Kasumi-1 (cell line): ENCODE measurements at regions not wholly inside any gene's neighbourhood (a gene's known extent, or its start where the extent isn't known, plus 50 kb on each side); places are given as distances from the start of the nearest gene placed in this dataset.

Experiments used
- DNase-seq, 2 experiments: peaks; one replicate each; lab custom pipeline; 2025; lab: John Stamatoyannopoulos, UW

DNA sequence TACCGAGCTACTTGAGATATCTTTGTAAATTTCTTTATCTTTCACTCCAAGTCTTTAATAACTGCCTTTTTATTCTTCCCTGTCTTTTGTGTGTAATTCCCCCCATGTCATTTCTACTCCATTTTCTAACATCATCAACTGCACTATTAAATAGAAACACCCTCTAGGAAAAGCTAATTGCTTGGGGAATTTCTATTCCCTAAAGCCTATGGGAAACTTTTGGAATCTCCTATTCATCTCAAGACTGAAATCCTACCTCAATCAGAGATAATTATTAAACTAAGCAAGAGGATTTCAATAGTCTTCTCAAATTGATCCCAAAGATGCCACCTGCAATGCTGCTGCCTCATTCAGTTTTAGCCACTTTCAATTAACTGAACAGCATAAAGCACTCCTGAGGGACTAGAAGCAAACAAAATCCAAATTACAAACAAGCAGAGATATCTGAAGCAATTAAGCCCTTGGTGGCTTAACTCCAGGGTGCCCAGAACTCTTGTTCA is 598.7 kb downstream of the IGSF11 start:
- no peak for DNase-seq

DNA sequence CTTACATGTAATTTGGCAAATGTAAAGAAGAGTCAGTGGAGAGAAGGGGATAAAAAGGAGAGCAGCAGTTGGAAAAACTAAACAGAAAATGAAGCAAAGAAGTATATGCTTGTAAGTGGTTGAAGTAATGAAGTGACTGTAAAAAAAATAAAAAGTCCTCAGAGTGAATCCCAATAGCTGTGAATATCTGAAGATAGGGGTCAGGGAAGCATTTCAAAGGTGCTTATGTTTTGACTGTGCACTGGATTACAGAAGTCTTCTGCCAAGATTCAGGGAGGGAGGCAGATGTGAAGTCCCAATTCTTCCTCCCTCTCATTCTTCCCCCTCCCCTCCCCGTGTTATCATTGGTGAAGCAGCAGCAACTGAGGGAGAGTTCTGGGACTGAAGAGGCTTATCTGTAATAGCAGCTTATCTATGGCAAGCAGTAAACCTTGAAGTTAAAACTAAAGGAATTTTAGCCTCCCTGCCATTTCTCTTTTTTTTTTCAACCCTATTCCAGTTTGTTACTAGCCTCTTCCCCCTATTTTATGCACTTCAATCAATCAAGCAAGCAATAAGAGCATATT is 597.9 kb downstream of the IGSF11 start:
- no peak for DNase-seq

- no peak for DNase-seq
These were observed 589.6 kb downstream of the IGSF11 start for GRCh38 chr3:118445036-118445435.

DNA sequence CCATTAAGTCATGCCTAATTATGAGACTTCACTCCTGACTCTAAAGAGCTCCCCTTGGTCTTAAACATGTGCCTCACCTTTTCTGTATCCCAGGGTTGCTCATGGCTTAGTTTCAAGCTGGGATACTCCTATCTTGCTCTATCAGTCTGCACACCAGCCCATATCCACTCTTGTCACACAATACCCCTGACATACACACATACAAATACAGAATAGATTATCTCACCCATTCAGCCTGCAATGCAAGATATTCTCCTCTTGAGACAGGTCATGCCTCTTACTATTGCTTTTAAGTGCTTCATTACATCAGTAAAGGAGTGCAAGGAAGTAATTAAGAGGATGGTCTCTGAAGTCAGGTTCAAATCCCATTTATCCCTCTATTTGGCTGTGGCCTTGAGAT is 587.3 kb downstream of the IGSF11 start:
- no peak for DNase-seq

DNA sequence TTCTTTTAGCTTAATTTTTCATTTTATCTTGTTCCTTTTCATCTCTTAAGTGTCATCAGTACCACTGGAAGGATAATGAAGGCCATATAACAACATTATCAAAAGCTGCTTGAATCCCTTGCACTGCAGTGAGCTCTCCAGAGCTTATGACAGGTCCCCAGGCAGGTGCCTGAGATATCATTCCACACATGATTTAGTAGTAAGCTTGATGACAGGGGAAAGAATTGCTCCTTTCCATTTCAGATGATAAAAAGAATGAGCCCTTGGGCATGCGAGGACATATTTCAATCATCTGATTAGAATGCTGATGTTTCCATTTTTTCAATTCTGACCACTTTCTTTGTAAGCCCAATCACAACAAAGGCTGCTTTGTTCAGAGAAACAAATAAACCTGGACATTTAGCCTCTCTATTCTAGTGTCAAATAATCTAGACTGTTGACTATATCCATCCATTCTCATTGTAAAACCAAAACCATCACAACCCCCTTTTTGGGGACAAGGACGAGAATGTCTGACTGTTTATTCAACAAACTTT is 567.8 kb downstream of the IGSF11 start:
- no peak for DNase-seq

- no peak for DNase-seq
These were observed 565.8 kb downstream of the IGSF11 start for GRCh38 chr3:118468801-118469200.

DNA sequence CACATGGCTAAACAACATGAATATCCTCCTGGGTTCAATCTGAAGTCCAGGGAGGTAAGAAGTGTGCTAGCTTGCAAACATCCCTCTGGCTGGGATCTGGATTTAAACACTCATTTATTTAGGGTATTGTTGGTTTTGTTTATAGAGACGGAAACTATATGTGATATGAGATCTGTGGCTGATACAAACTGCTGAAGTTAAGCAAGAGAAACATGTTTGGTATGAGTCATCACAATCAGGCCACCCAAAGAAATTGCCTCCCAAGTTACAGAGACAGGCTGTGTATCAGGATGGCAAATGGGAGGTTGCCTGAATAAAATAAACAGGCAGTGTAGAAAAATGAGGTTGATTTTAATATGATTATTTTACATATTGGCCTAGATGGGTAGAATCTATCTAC is 562.1 kb downstream of the IGSF11 start:
- peak in 1 of 2 experiments; percentile 1 for DNase-seq

GRCh38 chr3:118473343-118473742 is 561.3 kb downstream of the IGSF11 start:
- DNase-seq, result no peak

- DNase-seq, result no peak
These were observed 557.6 kb downstream of the IGSF11 start for GRCh38 chr3:118476885-118477618.

- no peak for DNase-seq
These were observed 556.9 kb downstream of the IGSF11 start for GRCh38 chr3:118477768-118478167.

DNA sequence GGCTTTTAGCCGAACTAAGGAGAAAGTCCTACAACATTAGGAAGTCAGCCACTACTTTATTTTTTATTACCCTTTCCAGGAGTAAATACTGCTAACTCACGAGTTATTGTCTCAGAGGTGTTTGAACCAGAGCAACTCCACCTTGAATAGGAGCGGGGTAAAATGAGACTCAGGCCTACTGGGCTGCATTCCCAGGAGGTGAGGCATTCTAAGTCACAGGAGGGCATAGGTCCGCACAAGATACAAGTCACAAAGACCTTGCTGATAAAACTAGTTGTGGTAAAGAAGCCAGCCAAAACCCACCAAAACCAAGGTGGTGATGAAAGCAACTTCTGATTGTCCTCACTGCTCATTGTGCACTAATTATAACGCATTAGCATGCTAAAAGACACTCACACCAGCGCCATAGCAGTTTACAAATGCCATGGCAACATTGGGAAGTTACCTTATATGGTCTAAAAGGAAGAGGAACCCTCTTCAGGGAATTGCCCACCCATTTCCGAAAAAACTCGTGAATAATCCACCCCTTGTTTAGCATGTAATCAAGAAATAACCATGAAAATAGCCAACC is 555.9 kb downstream of the IGSF11 start:
- no peak for DNase-seq

- no peak for DNase-seq
These were observed 555.3 kb downstream of the IGSF11 start for GRCh38 chr3:118479376-118479775.

DNA sequence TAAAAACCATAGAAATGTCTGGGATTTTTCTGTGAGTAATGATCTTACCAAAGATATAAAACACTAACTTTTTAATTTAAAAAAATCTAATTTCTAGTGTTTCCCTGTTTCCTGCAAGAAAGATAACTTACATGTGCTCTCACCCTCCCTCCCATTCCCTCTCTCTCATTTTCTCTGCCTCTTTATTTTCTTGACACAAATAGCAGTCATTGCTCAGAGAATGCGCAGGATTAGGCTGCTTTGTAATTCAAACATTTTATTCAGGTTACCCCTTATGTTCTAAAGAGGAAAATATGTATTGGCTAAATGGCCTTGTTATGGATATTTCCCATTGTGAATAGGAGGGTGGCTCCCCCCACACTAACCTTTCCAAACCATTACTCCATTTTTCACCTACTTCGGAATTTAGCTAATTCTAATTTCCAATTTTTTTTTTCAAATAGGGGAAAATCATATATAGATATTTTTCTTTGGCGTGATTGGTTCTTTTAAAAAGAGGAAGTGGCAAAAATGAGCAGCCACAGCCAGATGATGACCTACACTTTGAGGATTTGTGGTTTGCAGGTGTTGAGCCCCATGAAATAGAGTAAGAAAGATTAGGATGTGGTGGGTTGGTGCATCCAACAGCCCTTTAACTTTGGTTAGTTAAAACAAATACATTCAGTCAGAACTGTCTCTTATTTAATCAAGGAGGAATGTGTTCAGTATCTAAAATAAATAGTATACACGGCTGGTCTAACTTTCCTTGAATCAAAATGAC is 554.4 kb downstream of the IGSF11 start:
- peak in 1 of 2 experiments; percentile 3 for DNase-seq

- no peak for DNase-seq
These were observed 549.0 kb downstream of the IGSF11 start for GRCh38 chr3:118485693-118486092.

- DNase-seq, result no peak
These were observed 546.9 kb downstream of the IGSF11 start for GRCh38 chr3:118487734-118488133.

DNA sequence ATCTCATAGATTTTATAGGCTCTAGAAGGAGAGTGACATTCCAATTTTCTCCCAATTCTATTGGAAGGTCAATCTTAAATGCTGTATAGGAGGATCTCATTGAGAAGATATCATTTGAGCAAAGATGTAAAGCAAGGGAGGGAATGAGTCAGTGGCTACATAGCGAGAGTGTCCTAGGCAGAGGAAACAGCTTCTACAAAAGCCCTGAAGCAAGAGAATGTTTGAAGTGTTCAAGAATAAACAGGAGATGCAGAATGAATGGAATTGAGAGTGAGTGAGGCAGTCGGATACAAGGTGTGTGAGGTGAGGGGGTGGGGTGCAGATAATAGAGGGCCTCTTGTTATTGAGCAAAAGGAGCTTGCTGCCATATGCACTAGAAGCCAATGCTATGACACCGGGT is 545.9 kb downstream of the IGSF11 start:
- DNase-seq, result no peak

- no peak for DNase-seq
These were observed 539.4 kb downstream of the IGSF11 start for GRCh38 chr3:118495206-118495605.

- DNase-seq, result no peak
These were observed 537.4 kb downstream of the IGSF11 start for GRCh38 chr3:118497274-118497673.

DNA sequence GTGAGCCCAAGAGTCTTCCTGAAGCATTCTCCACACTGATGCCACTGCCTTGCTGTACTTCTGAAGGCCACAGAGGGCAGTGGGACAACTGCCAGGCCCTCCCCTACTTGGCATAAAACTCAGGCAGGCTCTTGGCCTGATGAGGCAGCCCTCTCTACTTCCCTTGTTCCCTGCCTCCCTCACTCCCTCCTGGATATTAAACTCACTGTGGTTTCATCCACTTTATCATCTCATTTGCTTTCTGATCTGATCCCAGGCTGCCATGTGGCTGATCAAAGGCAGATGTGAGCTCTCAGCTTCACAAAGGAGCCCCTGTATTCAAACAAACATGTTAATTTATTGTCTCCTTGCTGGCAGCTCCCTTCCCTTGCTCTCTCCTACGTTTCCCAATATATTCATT is 533.5 kb downstream of the IGSF11 start:
- DNase-seq, result peak; percentile 47 to 70

DNA sequence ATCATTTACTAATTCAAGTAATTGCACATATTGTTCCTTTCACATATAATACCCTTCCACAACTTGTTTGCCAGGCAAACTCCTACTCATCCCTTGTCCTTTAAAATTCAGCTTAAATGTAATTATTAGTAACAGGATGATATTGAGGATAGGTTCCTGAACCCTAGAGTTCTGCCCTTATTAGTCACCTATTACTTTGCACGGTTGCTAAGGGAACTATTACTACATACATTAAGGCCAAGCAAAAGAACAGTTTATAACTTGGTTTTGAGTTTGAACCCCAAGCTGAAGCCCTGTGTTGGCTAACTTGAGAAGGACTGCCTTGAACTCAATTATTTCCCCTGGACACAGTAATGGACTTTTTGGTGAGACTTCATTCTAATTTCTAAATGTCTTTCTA is 529.7 kb downstream of the IGSF11 start:
- no peak for DNase-seq

- no peak for DNase-seq
These were observed 528.9 kb downstream of the IGSF11 start for GRCh38 chr3:118505784-118506183.

DNA sequence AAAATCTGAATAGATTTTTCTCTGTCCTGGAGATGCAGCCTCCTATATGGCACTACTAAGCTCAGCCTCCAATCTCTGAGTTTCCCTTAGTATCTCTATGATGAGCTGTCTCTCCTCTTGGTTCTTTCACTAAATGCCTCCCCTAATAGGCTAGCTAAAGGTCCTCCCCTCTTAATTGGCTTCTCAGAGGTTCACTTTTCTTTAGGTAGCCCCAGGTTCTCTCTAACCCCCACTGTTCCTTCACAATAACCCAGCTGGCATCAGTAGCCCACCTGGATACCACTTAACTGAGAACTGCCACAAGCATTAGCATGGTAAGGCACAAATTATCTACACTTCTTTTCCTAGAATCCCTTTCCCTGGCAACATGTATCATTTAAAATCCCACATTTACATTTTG is 523.2 kb downstream of the IGSF11 start:
- no peak for DNase-seq
